GM10266 (cell line): ENCODE measurements at regions not wholly inside any gene's neighbourhood (a gene's known extent, or its start where the extent isn't known, plus 50 kb on each side); places are given as distances from the start of the nearest gene placed in this dataset.

Experiments used
- DNase-seq: peaks from one replicate; pipeline ENCODE4 v3.0.0; 2012; ENCODE audit errors: extremely low spot score
- TF ChIP-seq, protein P1 (sequence below): IDR thresholded peaks from 2 replicates; pipeline ENCODE4 v1.5.1; 2012; ENCODE audit warnings: mild to moderate bottlenecking, low read depth; ENCODE audit not compliant: control insufficient read depth, insufficient read depth; ENCODE audit errors: missing control alignments

DNA sequence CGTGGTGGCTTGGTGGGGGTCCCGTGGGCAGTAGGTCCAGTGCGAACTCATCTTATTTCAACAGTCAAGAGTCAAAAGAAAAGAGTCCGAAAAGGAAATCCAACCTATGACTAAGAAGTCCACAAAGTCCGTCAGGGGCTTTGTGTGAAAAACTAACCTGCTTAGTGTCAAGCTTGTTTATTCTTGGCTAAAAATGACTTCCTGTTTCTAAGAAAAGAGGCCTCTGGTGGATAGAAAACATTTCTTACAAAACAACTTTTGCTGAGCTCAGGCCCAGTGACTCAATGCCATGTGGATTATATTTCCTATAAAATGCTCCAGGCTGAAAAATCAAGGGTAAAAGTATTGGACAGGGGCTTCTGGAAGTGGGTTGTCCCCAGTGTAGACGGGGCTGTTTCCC lies 105.9 kb downstream of the GADD45G start:
- no peak for DNase-seq
- TF ChIP-seq, protein P1, sequence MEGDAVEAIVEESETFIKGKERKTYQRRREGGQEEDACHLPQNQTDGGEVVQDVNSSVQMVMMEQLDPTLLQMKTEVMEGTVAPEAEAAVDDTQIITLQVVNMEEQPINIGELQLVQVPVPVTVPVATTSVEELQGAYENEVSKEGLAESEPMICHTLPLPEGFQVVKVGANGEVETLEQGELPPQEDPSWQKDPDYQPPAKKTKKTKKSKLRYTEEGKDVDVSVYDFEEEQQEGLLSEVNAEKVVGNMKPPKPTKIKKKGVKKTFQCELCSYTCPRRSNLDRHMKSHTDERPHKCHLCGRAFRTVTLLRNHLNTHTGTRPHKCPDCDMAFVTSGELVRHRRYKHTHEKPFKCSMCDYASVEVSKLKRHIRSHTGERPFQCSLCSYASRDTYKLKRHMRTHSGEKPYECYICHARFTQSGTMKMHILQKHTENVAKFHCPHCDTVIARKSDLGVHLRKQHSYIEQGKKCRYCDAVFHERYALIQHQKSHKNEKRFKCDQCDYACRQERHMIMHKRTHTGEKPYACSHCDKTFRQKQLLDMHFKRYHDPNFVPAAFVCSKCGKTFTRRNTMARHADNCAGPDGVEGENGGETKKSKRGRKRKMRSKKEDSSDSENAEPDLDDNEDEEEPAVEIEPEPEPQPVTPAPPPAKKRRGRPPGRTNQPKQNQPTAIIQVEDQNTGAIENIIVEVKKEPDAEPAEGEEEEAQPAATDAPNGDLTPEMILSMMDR = no peak

DNA sequence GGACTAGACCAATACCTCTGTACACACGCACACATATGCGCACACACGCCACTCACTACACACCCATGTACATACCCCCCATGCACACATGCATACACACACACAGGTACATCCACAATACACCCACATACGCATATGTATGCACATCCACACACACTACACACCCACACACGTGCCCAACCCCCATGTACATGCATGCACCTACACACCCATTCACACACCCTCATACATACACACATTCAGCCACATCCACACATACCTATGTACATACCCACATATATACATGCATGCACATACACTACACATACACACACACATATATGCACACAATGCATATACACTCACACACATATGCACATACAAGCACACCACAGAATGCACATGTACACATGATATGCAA lies 107.1 kb downstream of the GADD45G start:
- TF ChIP-seq, protein P1 = no peak
- no peak for DNase-seq

DNA sequence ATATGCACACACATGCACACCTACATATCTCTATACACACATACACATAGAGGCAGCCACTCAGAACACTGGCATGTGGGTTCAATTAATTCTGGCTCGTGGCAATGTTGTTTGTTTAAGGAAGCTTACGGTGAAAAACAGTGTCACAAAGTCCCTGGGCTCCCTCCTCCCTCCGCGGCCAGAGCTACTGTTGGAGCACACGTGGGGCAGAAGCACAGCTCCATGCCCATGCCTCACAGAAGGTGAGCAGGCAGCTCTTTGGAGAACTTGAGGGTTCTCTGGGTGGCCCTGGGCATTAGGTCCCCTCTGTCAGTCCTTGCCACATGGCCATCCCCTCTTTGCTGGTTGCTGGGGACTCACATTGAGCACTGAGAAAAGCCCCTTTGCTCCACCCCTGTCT lies 107.5 kb downstream of the GADD45G start:
- no peak for DNase-seq

DNA sequence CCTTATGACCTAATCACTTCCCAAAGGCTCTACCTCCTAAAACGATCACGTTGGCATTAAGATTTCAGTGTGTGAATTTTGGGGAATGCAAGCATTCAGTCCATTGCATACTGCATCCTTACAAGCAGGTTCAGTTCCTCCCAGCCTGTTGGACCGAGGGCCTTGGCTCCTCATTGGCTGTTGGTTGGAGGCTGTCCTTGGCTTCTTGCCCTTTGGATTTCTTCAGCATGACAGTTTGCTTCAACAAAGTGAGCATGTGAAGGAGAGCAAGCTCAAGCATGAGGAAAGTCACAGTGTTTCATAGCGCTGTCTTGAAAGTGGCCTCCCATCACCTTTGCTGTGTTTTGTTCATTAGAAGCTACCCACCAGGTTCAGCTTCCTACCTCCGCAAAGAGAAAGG lies 109.5 kb downstream of the GADD45G start:
- TF ChIP-seq, protein P1 = no peak
- DNase-seq = no peak

More for the DNA sequence above, 107.5 kb downstream of the GADD45G start:
- TF ChIP-seq, protein P1 = no peak

DNA sequence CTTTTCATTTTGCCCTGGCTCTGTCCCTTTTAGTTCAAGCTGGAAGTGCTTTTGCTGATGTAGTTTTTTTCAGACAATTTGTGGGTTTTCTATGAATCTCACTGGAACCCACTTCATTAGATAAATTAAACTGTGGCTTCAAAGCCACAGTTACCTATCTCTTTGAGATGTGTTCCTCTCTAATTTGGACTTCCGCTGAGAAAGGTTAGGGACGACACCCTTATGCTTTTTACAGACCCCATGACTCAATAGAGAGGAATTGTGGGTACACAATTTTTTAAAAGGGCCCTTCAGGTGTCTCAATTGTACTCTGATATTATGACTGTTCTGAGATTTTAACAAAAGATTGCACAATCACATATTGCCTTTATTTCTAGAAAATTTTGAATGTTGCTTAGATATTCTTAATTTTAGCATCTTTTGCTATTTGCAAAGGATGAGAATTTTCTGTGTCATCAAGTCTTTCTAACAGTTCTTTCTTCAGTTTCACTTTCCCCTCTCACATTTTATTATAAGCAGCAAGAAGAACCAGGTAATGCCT lies 110.6 kb downstream of the GADD45G start:
- no peak for DNase-seq
- TF ChIP-seq, protein P1 = no peak

DNA sequence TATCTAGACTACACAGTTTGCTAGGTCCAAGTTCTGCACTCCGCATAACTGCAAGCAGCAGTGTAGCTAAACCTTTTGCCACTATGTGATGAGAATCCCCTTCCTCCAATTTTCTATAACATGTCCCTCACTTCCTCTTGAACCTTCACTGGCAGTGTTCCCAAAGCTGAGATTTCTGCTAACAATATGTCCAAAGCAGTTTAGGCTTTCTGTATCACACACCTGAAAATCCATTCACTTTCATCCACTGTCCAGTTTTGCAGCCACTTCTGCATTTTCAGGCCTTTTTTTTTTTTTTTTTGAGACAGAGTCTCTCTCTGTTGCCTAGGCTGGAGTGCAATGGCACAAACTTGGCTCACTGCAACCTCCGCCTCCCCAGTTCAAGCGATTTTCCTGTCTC lies 111.1 kb downstream of the GADD45G start:
- no peak for DNase-seq
- TF ChIP-seq, protein P1 = no peak

DNA sequence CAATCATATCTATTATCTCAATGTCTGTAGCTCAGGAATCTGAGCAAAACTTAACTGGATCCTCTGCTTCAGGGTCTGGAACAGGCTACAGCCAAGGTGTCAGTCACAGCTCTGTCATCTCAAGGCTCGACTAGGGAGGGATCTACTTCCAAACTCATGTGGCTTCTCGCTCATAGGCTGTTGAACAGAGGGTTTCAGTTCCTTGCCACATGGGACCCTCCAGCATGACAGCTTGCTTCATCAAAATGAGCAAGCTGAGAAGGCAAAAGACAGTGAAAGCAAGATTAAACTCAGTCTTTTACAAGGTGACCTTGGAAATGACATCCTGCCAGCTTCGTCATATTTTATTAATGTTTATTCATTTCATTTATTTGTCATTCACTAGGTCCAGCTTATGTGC lies 111.7 kb downstream of the GADD45G start:
- no peak for DNase-seq
- TF ChIP-seq, protein P1 = no peak
